Stomach (tissue), 4 donors: ENCODE measurements at regions not wholly inside any gene's neighbourhood (a gene's known extent, or its start where the extent isn't known, plus 50 kb on each side); places are given as distances from the start of the nearest gene placed in this dataset.

Experiments used
- EP300 ChIP-seq: sonication (generic); formaldehyde crosslinking; IDR thresholded peaks from one replicate; pipeline ENCODE4 v1.6.1; 2017; ENCODE audit warnings: antibody characterized with exemption
- POLR2A ChIP-seq, 4 donors: fragments of 450-650 bp; IDR thresholded peaks; one replicate each; pipeline ENCODE4 v1.6.1; 2016; ENCODE audit warnings: antibody characterized with exemption in 4 of 4, control low read depth in 2 of 4, mild to moderate bottlenecking in 1 of 4, moderate library complexity in 1 of 4
- POLR2AphosphoS5 ChIP-seq, 3 donors: sonication (generic); formaldehyde crosslinking; IDR thresholded peaks; one replicate each; pipeline ENCODE4 v1.6.1; 2016; ENCODE audit warnings: antibody characterized with exemption in 3 of 3
- TF ChIP-seq, protein P1 (sequence below), 7 experiments: fragments of 450-650 bp in 4 of 7; fragments of 200-600 bp in 3 of 7; sonication (generic) in 3 of 7; IDR thresholded peaks; one replicate each; pipeline ENCODE4 v1.5.1; 2016 to 2019; ENCODE audit warnings: antibody characterized with exemption in 7 of 7, control low read depth in 2 of 7, mild to moderate bottlenecking in 1 of 7

DNA sequence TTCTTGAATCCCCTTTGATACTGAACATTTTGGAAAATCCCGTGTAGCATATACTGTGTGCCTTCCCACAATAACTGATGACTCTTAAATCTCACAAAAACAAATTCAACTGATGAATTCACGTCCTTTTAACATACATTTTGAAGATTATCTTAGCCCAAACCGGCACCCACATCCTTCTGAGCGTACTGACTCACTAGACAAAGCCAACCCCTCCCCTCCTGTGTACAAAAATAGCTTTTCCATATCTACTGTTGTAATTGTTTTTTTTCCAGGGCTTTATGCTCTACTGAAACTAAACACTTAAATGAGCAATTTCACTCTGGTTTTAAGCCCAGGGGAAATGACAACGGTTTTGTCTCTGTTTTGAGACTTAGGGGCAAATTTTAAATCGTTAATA, 109.4 kb upstream of the ATF7IP start:
- TF ChIP-seq POLR2A (IDR thresholded peaks at IDR 0.05) (no peak), POLR2AphosphoS5 (IDR thresholded peaks at IDR 0.05) (no peak), EP300 (no peak)
- TF ChIP-seq, protein P1, sequence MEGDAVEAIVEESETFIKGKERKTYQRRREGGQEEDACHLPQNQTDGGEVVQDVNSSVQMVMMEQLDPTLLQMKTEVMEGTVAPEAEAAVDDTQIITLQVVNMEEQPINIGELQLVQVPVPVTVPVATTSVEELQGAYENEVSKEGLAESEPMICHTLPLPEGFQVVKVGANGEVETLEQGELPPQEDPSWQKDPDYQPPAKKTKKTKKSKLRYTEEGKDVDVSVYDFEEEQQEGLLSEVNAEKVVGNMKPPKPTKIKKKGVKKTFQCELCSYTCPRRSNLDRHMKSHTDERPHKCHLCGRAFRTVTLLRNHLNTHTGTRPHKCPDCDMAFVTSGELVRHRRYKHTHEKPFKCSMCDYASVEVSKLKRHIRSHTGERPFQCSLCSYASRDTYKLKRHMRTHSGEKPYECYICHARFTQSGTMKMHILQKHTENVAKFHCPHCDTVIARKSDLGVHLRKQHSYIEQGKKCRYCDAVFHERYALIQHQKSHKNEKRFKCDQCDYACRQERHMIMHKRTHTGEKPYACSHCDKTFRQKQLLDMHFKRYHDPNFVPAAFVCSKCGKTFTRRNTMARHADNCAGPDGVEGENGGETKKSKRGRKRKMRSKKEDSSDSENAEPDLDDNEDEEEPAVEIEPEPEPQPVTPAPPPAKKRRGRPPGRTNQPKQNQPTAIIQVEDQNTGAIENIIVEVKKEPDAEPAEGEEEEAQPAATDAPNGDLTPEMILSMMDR (IDR thresholded peaks at IDR 0.05): no peak
